ENCODE measurements at regions not wholly inside any gene's neighbourhood (a gene's known extent, or its start where the extent isn't known, plus 50 kb on each side); places are given as distances from the start of the nearest gene placed in this dataset.
A peak's percentile ranks its signal among the peaks of the same experiment; 100 is the strongest.

GRCh38 chr9:83185488-83186154 is 122.7 kb upstream of the RASEF start:
- Histone ChIP-seq H3K9me3 (ENCODE audit: control insufficient read depth, low read length) (no peaks in the 10 kb centered on the region), H3K27ac (ENCODE audit: low read depth, low read length) (no peak overlapping the region), H3K4me3 (ENCODE audit: low read length) (no peak overlapping the region), H3K4me1 (ENCODE audit: control insufficient read depth, insufficient read depth, low read length) (peaks cover 8% of the 10 kb centered on the region), H3K27me3 (ENCODE audit: control insufficient read depth, insufficient read depth, low read length, poor library complexity, severe bottlenecking) (peaks cover 15% of the 10 kb centered on the region), H3K36me3 (ENCODE audit: control insufficient read depth, insufficient read depth, low read length) (no peaks in the 10 kb centered on the region), H3K9ac (ENCODE audit: extremely low read depth, low read length, poor library complexity, severe bottlenecking) (no peak overlapping the region)
- Mint-ChIP-seq H3K36me3 (ENCODE audit: low read depth) (no peaks in the 10 kb centered on the region), H3K27me3 (ENCODE audit: insufficient read depth) (peaks cover 5% of the 10 kb centered on the region), H3K27ac (no peak overlapping the region), H3K4me1 (peaks cover 12% of the 10 kb centered on the region), H3K9me3 (no peaks in the 10 kb centered on the region), H3K4me3 (no peak overlapping the region)
- peak; percentile 66 for DNase-seq
- WGBS, 2 experiments (ENCODE audit: insufficient coverage in 1 of 2, insufficient read length in 1 of 2) = 23 to 39% methylated on average over 7 to 8 of the region's 8 CpGs
- TF ChIP-seq CTCF (conservative IDR thresholded peaks at IDR 0.05) = no peak

- no peaks in the 10 kb centered on the region for H3K36me3 ChIP-seq (ENCODE audit: control insufficient read depth, insufficient read depth, low read length)
- Mint-ChIP-seq H3K27me3 (ENCODE audit: insufficient read depth) (peaks cover 5% of the 10 kb centered on the region), H3K9me3 (no peaks in the 10 kb centered on the region), H3K4me3 (no peak overlapping the region), H3K4me1 (peaks cover 12% of the 10 kb centered on the region), H3K27ac (no peak overlapping the region), H3K36me3 (ENCODE audit: low read depth) (no peaks in the 10 kb centered on the region)
- no peak for TF ChIP-seq CTCF (conservative IDR thresholded peaks at IDR 0.05)
- H3K9ac ChIP-seq (ENCODE audit: extremely low read depth, low read length, poor library complexity, severe bottlenecking) = no peak overlapping the region
- H3K9me3 ChIP-seq (ENCODE audit: control insufficient read depth, low read length) = no peaks in the 10 kb centered on the region
- peaks cover 15% of the 10 kb centered on the region for H3K27me3 ChIP-seq (ENCODE audit: control insufficient read depth, insufficient read depth, low read length, poor library complexity, severe bottlenecking)
- peaks cover 8% of the 10 kb centered on the region for H3K4me1 ChIP-seq (ENCODE audit: control insufficient read depth, insufficient read depth, low read length)
- no peak overlapping the region for H3K27ac ChIP-seq (ENCODE audit: low read depth, low read length)
- no peak for DNase-seq
- 91 to 100% methylated on average over 2 to 3 of the region's 3 CpGs for WGBS, 2 experiments (ENCODE audit: insufficient coverage in 1 of 2, insufficient read length in 1 of 2)
- no peak overlapping the region for H3K4me3 ChIP-seq (ENCODE audit: low read length)
Observed at GRCh38 chr9:83183621-83184020, 120.7 kb upstream of the RASEF start.

GRCh38 chr9:83182071-83182470 is 119.1 kb upstream of the RASEF start:
- WGBS, 2 experiments (ENCODE audit: insufficient coverage in 1 of 2, insufficient read length in 1 of 2) = 71 to 94% methylated on average over 1 to 3 of the region's 3 CpGs
- Mint-ChIP-seq H3K4me3 (no peak overlapping the region), H3K27ac (no peak overlapping the region), H3K36me3 (ENCODE audit: low read depth) (no peaks in the 10 kb centered on the region), H3K27me3 (ENCODE audit: insufficient read depth) (peaks cover 5% of the 10 kb centered on the region), H3K9me3 (peaks cover 3% of the 10 kb centered on the region), H3K4me1 (peaks cover 12% of the 10 kb centered on the region)
- no peak overlapping the region for H3K27ac ChIP-seq (ENCODE audit: low read depth, low read length)
- H3K27me3 ChIP-seq (ENCODE audit: control insufficient read depth, insufficient read depth, low read length, poor library complexity, severe bottlenecking) = peaks cover 15% of the 10 kb centered on the region
- H3K4me3 ChIP-seq (ENCODE audit: low read length) = no peak overlapping the region
- no peak for TF ChIP-seq CTCF (conservative IDR thresholded peaks at IDR 0.05)
- no peaks in the 10 kb centered on the region for H3K36me3 ChIP-seq (ENCODE audit: control insufficient read depth, insufficient read depth, low read length)
- no peaks in the 10 kb centered on the region for H3K9me3 ChIP-seq (ENCODE audit: control insufficient read depth, low read length)
- no peak overlapping the region for H3K9ac ChIP-seq (ENCODE audit: extremely low read depth, low read length, poor library complexity, severe bottlenecking)
- no peak for DNase-seq
- H3K4me1 ChIP-seq (ENCODE audit: control insufficient read depth, insufficient read depth, low read length) = peaks cover 8% of the 10 kb centered on the region

All from endodermal cell (in vitro differentiated cells).